Caco-2 (cell line): ENCODE measurements at regions not wholly inside any gene's neighbourhood (a gene's known extent, or its start where the extent isn't known, plus 50 kb on each side); places are given as distances from the start of the nearest gene placed in this dataset.

Experiments
- BruUV-seq: library from RNA; stranded (reverse); fragments of 400-500 nt; replicated peaks from 2 replicates; lab custom pipeline; 2021; lab: Mats Ljungman, UMichigan
- CTCF ChIA-PET: fragments of 300-600 bp; sonication (Branson Sonifier 250); formaldehyde crosslinking; loops from one replicate; lab custom pipeline; 2022; ENCODE audit warnings: antibody characterized with exemption; lab: Charles Lee
- POLR2A ChIA-PET: fragments of 300-600 bp; sonication (Branson Sonifier 250); formaldehyde crosslinking; loops from one replicate; lab custom pipeline; 2022; ENCODE audit warnings: antibody characterized with exemption; lab: Charles Lee
- DNase-seq, 2 experiments: peaks; one replicate each; pipeline versions ENCODE4 v3.0.0 to v3.0.0-alpha.2; 2020 to 2022
- H3K27me3 ChIP-seq: replicated peaks from 2 replicates; pipeline ENCODE4 v1.6.0; 2011; ENCODE audit warnings: low read length; ENCODE audit not compliant: control insufficient read depth, insufficient read depth
- H3K36me3 ChIP-seq: 2 replicates; pipeline ENCODE4 v1.5.1; 2011; ENCODE audit warnings: low read length; ENCODE audit not compliant: control insufficient read depth, insufficient read depth
- H3K4me1 ChIP-seq: fragments of 250-450 bp; sonication (Bioruptor Pico); 2 replicates; pipeline ENCODE4 v1.5.1; 2020; ENCODE audit warnings: mild to moderate bottlenecking
- H3K4me3 ChIP-seq: 2 replicates; pipeline ENCODE4 v1.5.1; 2011; ENCODE audit warnings: low read depth, mild to moderate bottlenecking, control low read depth, low read length
- H3K9me3 ChIP-seq: fragments of 250-450 bp; sonication (Bioruptor Pico); 2 replicates; pipeline ENCODE4 v1.5.1; 2020; ENCODE audit warnings: mild to moderate bottlenecking, moderate library complexity
- H3K27ac Mint-ChIP-seq: one replicate; pipeline ENCODE4 v1.8.0; 2022; ENCODE audit warnings: mixed read lengths; ENCODE audit not compliant: unreplicated experiment
- H3K27me3 Mint-ChIP-seq: one replicate; pipeline ENCODE4 v1.8.0; 2022; ENCODE audit warnings: mixed read lengths; ENCODE audit not compliant: insufficient read depth, unreplicated experiment
- H3K36me3 Mint-ChIP-seq: one replicate; pipeline ENCODE4 v1.8.0; 2022; ENCODE audit warnings: mild to moderate bottlenecking, mixed read lengths; ENCODE audit not compliant: insufficient read depth, unreplicated experiment
- H3K4me1 Mint-ChIP-seq: one replicate; pipeline ENCODE4 v1.8.0; 2022; ENCODE audit warnings: low read depth, mixed read lengths; ENCODE audit not compliant: unreplicated experiment
- H3K4me3 Mint-ChIP-seq: one replicate; pipeline ENCODE4 v1.8.0; 2022; ENCODE audit warnings: mild to moderate bottlenecking, moderate library complexity, mixed read lengths; ENCODE audit not compliant: unreplicated experiment
- H3K9me3 Mint-ChIP-seq: one replicate; pipeline ENCODE4 v1.8.0; 2022; ENCODE audit warnings: mixed read lengths; ENCODE audit not compliant: unreplicated experiment
- CTCF ChIP-seq, 2 experiments: fragments of 200-600 bp in 1 of 2; IDR thresholded peaks; 1 replicate in 1 of 2; 2 replicates in 1 of 2; pipeline versions ENCODE4 v1.5.1 to v1.8.0; 2011 to 2022; ENCODE audit warnings: antibody characterized with exemption in 1 of 2, control low read depth in 1 of 2, inconsistent platforms in 1 of 2, low read depth in 1 of 2, low read length in 1 of 2, mild to moderate bottlenecking in 1 of 2, moderate library complexity in 1 of 2; ENCODE audit not compliant: insufficient read depth in 1 of 2, severe bottlenecking in 1 of 2, unreplicated experiment in 1 of 2
- intact Hi-C: fragments of 100-400 bp; cut with micrococcal nuclease; formaldehyde crosslinking; loops from one replicate; pipeline ENCODE4 v1.10.0; 2022; ENCODE audit not compliant: unreplicated experiment

GRCh38 chr6:104143757-104144156 is 716.0 kb downstream of the HACE1 start:
- no peak for TF ChIP-seq CTCF (IDR thresholded peaks at IDR 0.05; ENCODE audit: insufficient read depth in 1 of 2, low read depth in 1 of 2, low read length in 1 of 2, severe bottlenecking in 1 of 2, unreplicated experiment in 1 of 2)
- H3K9me3 Mint-ChIP-seq: peaks cover 21% of the 10 kb centered on the region
- no peaks in the 10 kb centered on the region for H3K9me3 ChIP-seq
- H3K36me3 Mint-ChIP-seq: no peaks in the 10 kb centered on the region
- BruUV-seq: no TSS peak
- H3K4me1 Mint-ChIP-seq: no peaks in the 10 kb centered on the region
- intact Hi-C loops: no loop called here
- ChIA-PET CTCF (no interaction called here), POLR2A (no interaction called here)
- no peaks in the 10 kb centered on the region for H3K27me3 Mint-ChIP-seq
- H3K4me1 ChIP-seq: no peaks in the 10 kb centered on the region
- no peaks in the 10 kb centered on the region for H3K36me3 ChIP-seq
- no peak overlapping the region for H3K27ac Mint-ChIP-seq
- DNase-seq: no peak
- no peak overlapping the region for H3K4me3 ChIP-seq
- H3K4me3 Mint-ChIP-seq: no peak overlapping the region
- no peaks in the 10 kb centered on the region for H3K27me3 ChIP-seq

- no peaks in the 10 kb centered on the region for H3K4me1 Mint-ChIP-seq
- no TSS peak for BruUV-seq
- H3K27me3 Mint-ChIP-seq: no peaks in the 10 kb centered on the region
- ChIA-PET CTCF (no interaction called here), POLR2A (no interaction called here)
- peaks cover 13% of the 10 kb centered on the region for H3K9me3 Mint-ChIP-seq
- H3K27ac Mint-ChIP-seq: no peak overlapping the region
- intact Hi-C loops: no loop called here
- Histone ChIP-seq H3K4me3 (no peak overlapping the region), H3K36me3 (no peaks in the 10 kb centered on the region), H3K4me1 (no peaks in the 10 kb centered on the region), H3K9me3 (no peaks in the 10 kb centered on the region), H3K27me3 (no peaks in the 10 kb centered on the region)
- no peaks in the 10 kb centered on the region for H3K36me3 Mint-ChIP-seq
- no peak for DNase-seq
- H3K4me3 Mint-ChIP-seq: no peak overlapping the region
- no peak for TF ChIP-seq CTCF (IDR thresholded peaks at IDR 0.05; ENCODE audit: insufficient read depth in 1 of 2, low read depth in 1 of 2, low read length in 1 of 2, severe bottlenecking in 1 of 2, unreplicated experiment in 1 of 2)
Observed at GRCh38 chr6:104134876-104135275, 724.8 kb downstream of the HACE1 start.

- H3K4me3 Mint-ChIP-seq: no peak overlapping the region
- no peaks in the 10 kb centered on the region for H3K36me3 ChIP-seq
- H3K27ac Mint-ChIP-seq: no peak overlapping the region
- H3K4me1 Mint-ChIP-seq: no peaks in the 10 kb centered on the region
- BruUV-seq: no TSS peak
- no peaks in the 10 kb centered on the region for H3K9me3 Mint-ChIP-seq
- no peak for DNase-seq
- no peaks in the 10 kb centered on the region for H3K4me1 ChIP-seq
- H3K36me3 Mint-ChIP-seq: no peaks in the 10 kb centered on the region
- H3K9me3 ChIP-seq: no peaks in the 10 kb centered on the region
- POLR2A ChIA-PET: no interaction called here
- TF ChIP-seq CTCF (IDR thresholded peaks at IDR 0.05; ENCODE audit: insufficient read depth in 1 of 2, low read depth in 1 of 2, low read length in 1 of 2, severe bottlenecking in 1 of 2, unreplicated experiment in 1 of 2): no peak
- H3K27me3 Mint-ChIP-seq: no peaks in the 10 kb centered on the region
- CTCF ChIA-PET: no interaction called here
- no peaks in the 10 kb centered on the region for H3K27me3 ChIP-seq
- intact Hi-C loops: no loop called here
- H3K4me3 ChIP-seq: no peak overlapping the region
Observed at GRCh38 chr6:104130343-104130742, 729.4 kb downstream of the HACE1 start.
